ENCODE measurements at regions not wholly inside any gene's neighbourhood (a gene's known extent, or its start where the extent isn't known, plus 50 kb on each side); places are given as distances from the start of the nearest gene placed in this dataset.

DNA sequence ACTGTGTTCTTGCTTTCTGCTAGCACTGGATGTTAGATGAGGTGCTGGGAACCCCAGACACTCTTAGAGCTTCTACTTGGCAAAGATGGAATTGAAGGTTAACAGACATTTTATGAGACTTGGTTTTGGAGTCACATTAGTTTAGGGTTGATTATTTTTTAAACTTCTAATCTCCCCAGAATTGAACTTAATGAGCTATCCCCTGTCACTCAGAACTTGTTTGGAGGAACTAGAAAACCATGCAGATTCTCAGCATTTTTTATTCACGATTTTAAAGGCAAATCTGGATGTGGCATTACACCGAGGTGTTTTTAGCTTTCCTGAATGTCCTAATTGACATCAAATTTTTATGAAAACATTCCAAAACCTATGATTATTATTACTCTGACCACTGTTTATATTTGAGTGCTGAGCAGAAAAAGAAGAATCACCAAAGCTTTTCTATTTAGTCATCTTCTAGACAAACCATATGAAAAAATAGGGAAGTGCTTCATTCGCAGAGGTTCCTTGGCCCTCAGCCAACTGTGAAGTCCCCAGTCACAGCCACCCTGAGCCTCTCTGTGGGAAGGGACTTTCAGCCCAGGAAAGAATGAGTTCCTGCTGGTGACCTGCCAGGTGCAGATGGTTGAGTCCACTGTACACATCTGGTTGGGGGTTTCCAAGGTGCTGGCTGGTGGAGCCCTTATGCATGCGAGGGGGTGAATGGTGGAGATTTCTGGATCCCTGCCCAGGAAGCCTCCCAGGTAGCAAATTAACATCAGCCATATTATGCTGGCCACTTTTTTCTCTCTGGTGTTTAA lies 196.0 kb upstream of the TOPAZ1 start:
- Histone ChIP-seq H3K4me2 (ENCODE audit: unreplicated experiment) (no peak overlapping the region), H3K4me3 (no peak overlapping the region), H3K27me3 (replicated peaks; ENCODE audit: insufficient read depth) (no peaks in the 10 kb centered on the region), H3K9ac (no peak overlapping the region), H3F3A (ENCODE audit: insufficient read depth) (no peaks in the 10 kb centered on the region), H3K36me3 (ENCODE audit: low read depth) (no peaks in the 10 kb centered on the region), H3K9me2 (ENCODE audit: insufficient read depth) (no peaks in the 10 kb centered on the region), H3K9me3 (ENCODE audit: low read depth) (no peaks in the 10 kb centered on the region), H3K27ac (no peak overlapping the region), H3K4me1 (ENCODE audit: insufficient read depth) (no peaks in the 10 kb centered on the region), H2AFZ (no peak overlapping the region), H4K20me1 (ENCODE audit: insufficient read depth) (no peaks in the 10 kb centered on the region), H3K79me2 (ENCODE audit: insufficient read depth) (no peaks in the 10 kb centered on the region)
- in situ Hi-C loops (cut with MboI): no loop called here
- TF ChIP-seq EZH2phosphoT487 (IDR thresholded peaks at IDR 0.05; ENCODE audit: insufficient read depth, low read depth) (no peak), EZH2 (IDR thresholded peaks at IDR 0.05; ENCODE audit: insufficient read depth, poor library complexity, severe bottlenecking) (no peak)
- WGBS, 2 experiments (ENCODE audit: low coverage in 1 of 2, low lambda C conversion rate in 2 of 2, missing lambda C conversion rate in 2 of 2): 41 to 42% methylated on average over 4 of the region's 4 CpGs
- no peak for DNase-seq

DNA sequence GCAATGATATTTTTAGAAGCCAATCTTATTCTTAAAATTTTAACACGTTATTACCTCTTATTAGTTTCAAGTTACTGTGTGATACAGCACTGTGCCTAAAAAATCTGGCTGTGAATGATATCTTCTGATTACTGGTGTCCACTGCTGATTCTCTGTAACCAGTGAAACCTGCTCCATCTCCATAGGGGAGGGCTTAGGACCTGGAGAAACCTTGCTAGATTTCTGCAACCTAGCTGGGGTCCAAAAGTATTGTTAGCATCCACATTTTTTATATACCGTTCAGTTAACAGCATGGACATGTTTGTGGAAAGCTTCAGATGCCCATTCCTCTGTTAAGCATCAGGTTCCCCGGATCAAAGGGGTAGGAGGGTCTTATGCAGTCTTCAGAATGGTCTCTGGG lies 193.9 kb upstream of the TOPAZ1 start:
- WGBS, 2 experiments (ENCODE audit: low coverage in 1 of 2, low lambda C conversion rate in 2 of 2, missing lambda C conversion rate in 2 of 2): 69 to 76% methylated on average over 3 of the region's 3 CpGs
- in situ Hi-C loops (cut with MboI): no loop called here
- Histone ChIP-seq H3K4me2 (ENCODE audit: unreplicated experiment) (no peak overlapping the region), H3K27ac (no peak overlapping the region), H3K4me1 (ENCODE audit: insufficient read depth) (no peaks in the 10 kb centered on the region), H3F3A (ENCODE audit: insufficient read depth) (no peaks in the 10 kb centered on the region), H3K9me2 (ENCODE audit: insufficient read depth) (no peaks in the 10 kb centered on the region), H3K9me3 (ENCODE audit: low read depth) (no peaks in the 10 kb centered on the region), H2AFZ (no peak overlapping the region), H3K9ac (no peak overlapping the region), H4K20me1 (ENCODE audit: insufficient read depth) (no peaks in the 10 kb centered on the region), H3K79me2 (ENCODE audit: insufficient read depth) (no peaks in the 10 kb centered on the region), H3K27me3 (replicated peaks; ENCODE audit: insufficient read depth) (no peaks in the 10 kb centered on the region), H3K36me3 (ENCODE audit: low read depth) (no peaks in the 10 kb centered on the region), H3K4me3 (no peak overlapping the region)
- TF ChIP-seq EZH2 (IDR thresholded peaks at IDR 0.05; ENCODE audit: insufficient read depth, poor library complexity, severe bottlenecking) (no peak), EZH2phosphoT487 (IDR thresholded peaks at IDR 0.05; ENCODE audit: insufficient read depth, low read depth) (no peak)
- no peak for DNase-seq

GRCh38 chr3:44048196-44048924 lies 193.3 kb upstream of the TOPAZ1 start:
- in situ Hi-C loops (cut with MboI): no loop called here
- Histone ChIP-seq H3K27me3 (replicated peaks; ENCODE audit: insufficient read depth) (no peaks in the 10 kb centered on the region), H3K9me2 (ENCODE audit: insufficient read depth) (no peaks in the 10 kb centered on the region), H2AFZ (no peak overlapping the region), H3F3A (ENCODE audit: insufficient read depth) (no peaks in the 10 kb centered on the region), H3K4me3 (no peak overlapping the region), H4K20me1 (ENCODE audit: insufficient read depth) (no peaks in the 10 kb centered on the region), H3K9ac (no peak overlapping the region), H3K36me3 (ENCODE audit: low read depth) (no peaks in the 10 kb centered on the region), H3K4me2 (ENCODE audit: unreplicated experiment) (no peak overlapping the region), H3K27ac (no peak overlapping the region), H3K4me1 (ENCODE audit: insufficient read depth) (no peaks in the 10 kb centered on the region), H3K9me3 (ENCODE audit: low read depth) (no peaks in the 10 kb centered on the region), H3K79me2 (ENCODE audit: insufficient read depth) (no peaks in the 10 kb centered on the region)
- no peak for DNase-seq
- TF ChIP-seq EZH2phosphoT487 (IDR thresholded peaks at IDR 0.05; ENCODE audit: insufficient read depth, low read depth) (no peak), EZH2 (IDR thresholded peaks at IDR 0.05; ENCODE audit: insufficient read depth, poor library complexity, severe bottlenecking) (no peak)
- 41 to 42% methylated on average over 3 of the region's 3 CpGs for WGBS, 2 experiments (ENCODE audit: low coverage in 1 of 2, low lambda C conversion rate in 2 of 2, missing lambda C conversion rate in 2 of 2)

DNA sequence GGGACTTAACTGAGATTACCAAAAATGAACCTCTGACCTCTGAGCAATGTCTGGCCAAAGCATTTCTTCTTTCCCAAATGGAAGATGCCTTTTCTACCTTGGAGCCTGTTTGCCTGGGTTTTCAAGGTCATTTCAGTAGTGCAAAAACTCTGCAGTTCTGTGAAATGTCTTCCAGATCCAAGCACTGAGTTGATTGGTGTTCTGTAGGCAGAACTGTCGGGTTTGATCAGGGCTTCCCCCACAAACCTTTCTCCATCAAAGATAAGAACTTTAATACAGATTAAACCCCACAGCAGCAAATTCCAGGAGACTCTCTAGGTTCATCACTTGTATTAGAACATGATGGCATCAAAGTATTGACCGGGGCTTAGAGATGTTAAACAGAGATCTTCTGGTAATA lies 192.7 kb upstream of the TOPAZ1 start:
- H3K36me3 ChIP-seq (ENCODE audit: low read depth): no peaks in the 10 kb centered on the region
- H3K4me2 ChIP-seq (ENCODE audit: unreplicated experiment): no peak overlapping the region
- in situ Hi-C loops (cut with MboI): no loop called here
- no peaks in the 10 kb centered on the region for H3K9me2 ChIP-seq (ENCODE audit: insufficient read depth)
- WGBS, 2 experiments (ENCODE audit: low coverage in 1 of 2, low lambda C conversion rate in 2 of 2, missing lambda C conversion rate in 2 of 2): 65 to 67% methylated on average over 2 of the region's 2 CpGs
- no peak for TF ChIP-seq EZH2phosphoT487 (IDR thresholded peaks at IDR 0.05; ENCODE audit: insufficient read depth, low read depth)
- no peak for TF ChIP-seq EZH2 (IDR thresholded peaks at IDR 0.05; ENCODE audit: insufficient read depth, poor library complexity, severe bottlenecking)
- H2AFZ ChIP-seq: no peak overlapping the region
- H3K27ac ChIP-seq: no peak overlapping the region
- no peaks in the 10 kb centered on the region for H3K79me2 ChIP-seq (ENCODE audit: insufficient read depth)
- H3K4me1 ChIP-seq (ENCODE audit: insufficient read depth): no peaks in the 10 kb centered on the region
- no peaks in the 10 kb centered on the region for H4K20me1 ChIP-seq (ENCODE audit: insufficient read depth)
- no peaks in the 10 kb centered on the region for H3K9me3 ChIP-seq (ENCODE audit: low read depth)
- no peak for DNase-seq
- no peak overlapping the region for H3K4me3 ChIP-seq
- H3K9ac ChIP-seq: no peak overlapping the region
- no peaks in the 10 kb centered on the region for H3F3A ChIP-seq (ENCODE audit: insufficient read depth)
- no peaks in the 10 kb centered on the region for H3K27me3 ChIP-seq (replicated peaks; ENCODE audit: insufficient read depth)

Data from GM23248 (cell line).